A549 (cell line): ENCODE measurements at regions not wholly inside any gene's neighbourhood (a gene's known extent, or its start where the extent isn't known, plus 50 kb on each side); places are given as distances from the start of the nearest gene placed in this dataset.
A peak's percentile ranks its signal among the peaks of the same experiment; 100 is the strongest.
"Not testable (repeated sequence)": the region's sequence is repeated elsewhere in the genome, so short reads cannot be mapped to it uniquely, and the experiment has no call there.

Experiments used
- ATAC-seq, 2 experiments: fragments of 200-7000 bp in 1 of 2; fragments of >200 bp in 1 of 2; cut with Nextera tagmentation in 1 of 2; cut with Tn5 transposase in 1 of 2; 3 replicates each; pipeline versions ENCODE4 v1.8.0 to v1.9.1; 2018 to 2020; ENCODE audit warnings: mild to moderate bottlenecking in 1 of 2, moderate library complexity in 1 of 2
- CTCF ChIA-PET: fragments of 300-600 bp; sonication (Branson Sonifier 250); formaldehyde crosslinking; extraction: SDS; loops from one replicate; lab custom pipeline; 2021; ENCODE audit warnings: antibody characterized with exemption, inconsistent platforms; lab: Yijun Ruan, JAX
- POLR2A ChIA-PET: fragments of 350-600 bp; formaldehyde crosslinking; extraction: SDS; loops from one replicate; lab custom pipeline; 2021; ENCODE audit warnings: antibody characterized with exemption, inconsistent platforms; lab: Yijun Ruan, JAX
- DNase-seq, 2 experiments: peaks; one replicate each; pipeline versions ENCODE4 v3.0.0 to v3.0.0-alpha.2; 2011 to 2016; ENCODE audit warnings: low read depth in 1 of 2, low spot score in 1 of 2
- FAIRE-seq: peaks from 2 replicates; lab custom pipeline; 2011; peaks lifted over from hg19 to GRCh38; lab: Jason Lieb, UNC
- H3K27ac ChIP-seq, 2 experiments: fragments of >200 bp; sonication (Bioruptor Twin); formaldehyde crosslinking; 3 replicates each; pipeline ENCODE4 v1.5.1; 2016 to 2017
- H3K4me1 ChIP-seq: fragments of >200 bp; sonication (Bioruptor Twin); formaldehyde crosslinking; 3 replicates; pipeline ENCODE4 v1.6.1; 2016
- H3K4me2 ChIP-seq: fragments of >200 bp; sonication (Bioruptor Twin); formaldehyde crosslinking; 3 replicates; pipeline ENCODE4 v1.6.1; 2016
- H3K4me3 ChIP-seq: fragments of >200 bp; sonication (Bioruptor Twin); formaldehyde crosslinking; 3 replicates; pipeline ENCODE4 v1.5.1; 2016
- H3K9me3 ChIP-seq: fragments of >200 bp; sonication (Bioruptor Twin); formaldehyde crosslinking; 3 replicates; pipeline ENCODE4 v1.6.1; 2016
- CBX2 ChIP-seq: fragments of 200-600 bp; sonication (generic); IDR thresholded peaks from 2 replicates; pipeline ENCODE4 v1.6.1; 2016; ENCODE audit warnings: low read depth, mild to moderate bottlenecking, borderline replicate concordance
- CHD2 ChIP-seq: fragments of 150-350 bp; IDR thresholded peaks from 2 replicates; pipeline ENCODE4 v1.6.1; 2014; ENCODE audit warnings: low read length; ENCODE audit not compliant: partially characterized antibody
- HOXA7 ChIP-seq: fragments of 250-450 bp; sonication (Bioruptor Pico); IDR thresholded peaks from 2 replicates; pipeline ENCODE4 v1.5.0; 2020; ENCODE audit warnings: mild to moderate bottlenecking, moderate library complexity
- HOXB5 ChIP-seq: fragments of 250-450 bp; sonication (Bioruptor Pico); IDR thresholded peaks from 2 replicates; pipeline ENCODE4 v1.5.0; 2020; ENCODE audit warnings: mild to moderate bottlenecking, moderate library complexity
- JUN ChIP-seq, 2 experiments: fragments of >200 bp; sonication (Bioruptor Twin); formaldehyde crosslinking; IDR thresholded peaks; 2 replicates in 1 of 2; 3 replicates in 1 of 2; pipeline ENCODE4 v1.6.1; 2016 to 2017
- JUNB ChIP-seq: fragments of >200 bp; sonication (Bioruptor Twin); formaldehyde crosslinking; IDR thresholded peaks from 2 replicates; pipeline ENCODE4 v1.6.1; 2016
- KDM1A ChIP-seq: fragments of 200-600 bp; sonication (generic); IDR thresholded peaks from 2 replicates; pipeline ENCODE4 v1.6.1; 2016; ENCODE audit warnings: low read depth, mild to moderate bottlenecking
- MAFK ChIP-seq: fragments of 450-650 bp; IDR thresholded peaks from 2 replicates; pipeline ENCODE4 v1.6.1; 2014; ENCODE audit not compliant: partially characterized antibody
- MAZ ChIP-seq: fragments of 150-350 bp; IDR thresholded peaks from 2 replicates; pipeline ENCODE4 v1.6.1; 2014; ENCODE audit warnings: antibody characterized with exemption, low read depth, low read length, borderline replicate concordance
- NPAS2 ChIP-seq: fragments of 250-450 bp; sonication (Bioruptor Pico); IDR thresholded peaks from 2 replicates; pipeline ENCODE4 v1.8.0; 2022; ENCODE audit warnings: mild to moderate bottlenecking, moderate library complexity, borderline replicate concordance
- PHF8 ChIP-seq: fragments of 200-600 bp; sonication (generic); IDR thresholded peaks from 2 replicates; pipeline ENCODE4 v1.6.1; 2016; ENCODE audit warnings: low read depth, mild to moderate bottlenecking, antibody characterized with exemption, moderate library complexity, borderline replicate concordance
- POLR2AphosphoS2 ChIP-seq: conservative IDR thresholded peaks from 2 replicates; pipeline ENCODE4 v1.6.1; 2012; ENCODE audit warnings: low read length, improper control_type of control experiment, inconsistent platforms
- RARB ChIP-seq: fragments of 250-450 bp; sonication (Bioruptor Pico); IDR thresholded peaks from 2 replicates; pipeline ENCODE4 v1.8.0; 2021; ENCODE audit warnings: mild to moderate bottlenecking, moderate library complexity
- RFX5 ChIP-seq: fragments of 450-650 bp; IDR thresholded peaks from 2 replicates; pipeline ENCODE4 v1.7.1; 2014; ENCODE audit warnings: antibody characterized with exemption, mild to moderate bottlenecking, moderate library complexity
- SMC3 ChIP-seq: fragments of >200 bp; sonication (Bioruptor Twin); formaldehyde crosslinking; IDR thresholded peaks from 3 replicates; pipeline ENCODE4 v1.6.1; 2018; ENCODE audit warnings: inconsistent platforms
- ZC3H11A ChIP-seq: fragments of 450-650 bp; IDR thresholded peaks from 2 replicates; pipeline ENCODE4 v1.6.1; 2014; ENCODE audit warnings: antibody characterized with exemption, mild to moderate bottlenecking
- ZFP36 ChIP-seq: fragments of 450-650 bp; IDR thresholded peaks from 2 replicates; pipeline ENCODE4 v1.6.1; 2014; ENCODE audit warnings: borderline replicate concordance; ENCODE audit not compliant: partially characterized antibody
- ZNF302 ChIP-seq: fragments of 250-450 bp; sonication (Bioruptor Pico); IDR thresholded peaks from 2 replicates; pipeline ENCODE4 v1.9.0; 2021; ENCODE audit warnings: inconsistent platforms, mild to moderate bottlenecking, moderate library complexity
- ZSCAN20 ChIP-seq: fragments of 250-450 bp; sonication (Bioruptor Pico); IDR thresholded peaks from 2 replicates; pipeline ENCODE4 v1.8.0; 2022; ENCODE audit warnings: mild to moderate bottlenecking, moderate library complexity
- WGBS: methylation state at CpG from one replicate; pipeline ENCODE4 v1.1.6; 2017; ENCODE audit errors: missing lambda C conversion rate; 5-methylcytosine and 5-hydroxymethylcytosine counted together
- TF ChIP-seq, protein P1 (sequence below): IDR thresholded peaks from 2 replicates; pipeline ENCODE4 v1.6.1; 2012; ENCODE audit warnings: low read depth, borderline replicate concordance
- TF ChIP-seq, protein P2 (sequence below): fragments of >200 bp; sonication (Bioruptor Twin); formaldehyde crosslinking; IDR thresholded peaks from 2 replicates; pipeline ENCODE4 v1.6.1; 2016
- TF ChIP-seq, protein P3 (sequence below): fragments of 250-450 bp; sonication (Bioruptor Pico); IDR thresholded peaks from 2 replicates; pipeline ENCODE4 v1.5.0; 2020; ENCODE audit warnings: low read depth, mild to moderate bottlenecking, moderate library complexity

DNA sequence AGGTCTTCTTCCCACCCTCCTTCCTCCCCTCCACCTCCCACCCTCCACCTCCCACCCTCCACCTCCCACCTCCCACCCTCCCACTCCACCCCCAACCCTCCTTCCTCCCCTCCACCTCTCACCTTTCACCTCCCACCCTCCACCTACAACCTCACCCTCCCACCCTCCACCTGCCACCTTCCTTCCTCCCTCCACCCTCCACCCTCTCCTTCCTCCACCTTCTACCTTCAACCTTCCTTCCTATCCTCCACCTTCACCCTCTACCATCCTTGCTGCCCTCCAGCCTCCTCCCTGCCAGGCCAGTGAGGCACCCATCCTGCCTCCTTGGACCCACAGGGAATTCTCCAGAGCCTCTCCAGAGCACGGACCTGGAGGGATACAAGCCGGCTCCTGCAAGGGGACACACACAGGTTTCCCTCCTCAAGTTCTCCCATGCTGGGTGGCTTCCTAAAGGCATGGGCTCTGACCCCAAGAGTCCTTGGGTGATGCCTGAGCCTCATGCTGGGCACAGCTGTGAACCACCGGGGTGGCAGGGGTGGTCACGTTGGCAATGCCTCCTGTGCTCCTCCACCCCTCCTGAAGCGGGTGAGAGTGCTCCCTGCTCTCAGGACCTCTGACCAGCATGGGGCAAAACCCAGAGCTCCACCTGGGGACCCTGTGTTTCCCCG lies 293.0 kb downstream of the NDUFA10 start:
- no peaks in the 10 kb centered on the region for H3K9me3 ChIP-seq
- ChIA-PET CTCF (no interaction called here), POLR2A (no interaction called here)
- no peak overlapping the region for H3K27ac ChIP-seq
- FAIRE-seq: no peak
- WGBS: 67% methylated on average over 2 of the region's 6 CpGs
- H3K4me2 ChIP-seq: no peak overlapping the region
- H3K4me1 ChIP-seq: no peaks in the 10 kb centered on the region
- no peak for DNase-seq
- ATAC-seq: no peak
- no peak for TF ChIP-seq POLR2AphosphoS2
- TF ChIP-seq, protein P1, sequence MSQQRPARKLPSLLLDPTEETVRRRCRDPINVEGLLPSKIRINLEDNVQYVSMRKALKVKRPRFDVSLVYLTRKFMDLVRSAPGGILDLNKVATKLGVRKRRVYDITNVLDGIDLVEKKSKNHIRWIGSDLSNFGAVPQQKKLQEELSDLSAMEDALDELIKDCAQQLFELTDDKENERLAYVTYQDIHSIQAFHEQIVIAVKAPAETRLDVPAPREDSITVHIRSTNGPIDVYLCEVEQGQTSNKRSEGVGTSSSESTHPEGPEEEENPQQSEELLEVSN: no peak
- no peak for TF ChIP-seq RFX5
- no peak for TF ChIP-seq CHD2
- TF ChIP-seq, all 56 proteins: peak for 0
- H3K4me3 ChIP-seq: no peak overlapping the region

DNA sequence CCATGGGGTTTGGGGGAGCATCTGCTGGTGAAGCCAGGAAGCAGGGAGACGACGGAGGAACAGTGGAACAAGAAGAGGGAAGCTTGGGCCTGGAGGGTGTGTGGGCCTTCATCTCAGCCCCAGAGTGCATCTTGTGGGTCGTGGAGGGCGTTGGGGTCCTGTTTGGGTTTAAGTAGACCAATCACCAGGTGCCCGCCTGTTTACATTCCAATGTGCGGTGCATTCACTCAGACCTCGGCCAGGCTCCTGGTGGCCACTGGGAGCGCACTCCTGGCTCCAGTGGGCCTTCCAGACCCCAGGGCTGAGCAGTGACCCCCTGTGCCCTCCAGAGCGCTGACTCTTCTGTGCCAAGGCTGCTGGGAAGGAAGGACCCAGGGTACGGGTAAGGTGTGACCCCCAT lies 293.7 kb downstream of the NDUFA10 start:
- H3K9me3 ChIP-seq: no peaks in the 10 kb centered on the region
- no peak for TF ChIP-seq JUNB
- no peak for TF ChIP-seq CBX2
- TF ChIP-seq MAZ: no peak
- no peak for TF ChIP-seq RARB (CRISPR knock-in tag)
- TF ChIP-seq, protein P2, sequence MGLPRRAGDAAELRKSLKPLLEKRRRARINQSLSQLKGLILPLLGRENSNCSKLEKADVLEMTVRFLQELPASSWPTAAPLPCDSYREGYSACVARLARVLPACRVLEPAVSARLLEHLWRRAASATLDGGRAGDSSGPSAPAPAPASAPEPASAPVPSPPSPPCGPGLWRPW: no peak
- TF ChIP-seq CHD2: no peak
- no peak for TF ChIP-seq ZFP36
- no peak for TF ChIP-seq ZC3H11A
- no peak for TF ChIP-seq SMC3
- no peak for TF ChIP-seq ZSCAN20 (CRISPR knock-in tag)
- TF ChIP-seq JUN (IDR thresholded peaks at IDR 0.05): no peak
- TF ChIP-seq, protein P1: no peak
- no peak for TF ChIP-seq KDM1A
- TF ChIP-seq PHF8: no peak
- TF ChIP-seq, protein P3, sequence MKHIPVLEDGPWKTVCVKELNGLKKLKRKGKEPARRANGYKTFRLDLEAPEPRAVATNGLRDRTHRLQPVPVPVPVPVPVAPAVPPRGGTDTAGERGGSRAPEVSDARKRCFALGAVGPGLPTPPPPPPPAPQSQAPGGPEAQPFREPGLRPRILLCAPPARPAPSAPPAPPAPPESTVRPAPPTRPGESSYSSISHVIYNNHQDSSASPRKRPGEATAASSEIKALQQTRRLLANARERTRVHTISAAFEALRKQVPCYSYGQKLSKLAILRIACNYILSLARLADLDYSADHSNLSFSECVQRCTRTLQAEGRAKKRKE: no peak
- no peak for TF ChIP-seq MAFK
- TF ChIP-seq NPAS2: no peak
- no peak for TF ChIP-seq ZNF302
- no peak for TF ChIP-seq POLR2AphosphoS2
- no peak overlapping the region for H3K4me2 ChIP-seq
- no peak overlapping the region for H3K27ac ChIP-seq
- DNase-seq (no peak), ATAC-seq (peak in 1 of 2 experiments; percentile 53; a peak in 3 of 6 replicates), FAIRE-seq (no peak)
- WGBS: 50% methylated on average over 6 of the region's 10 CpGs
- ChIA-PET CTCF (interaction anchor here (1.4 kb wide), 1 partner anchor 19 kb away, joined by 4 read pairs; no protein-coding TSS in a partner anchor), POLR2A (no interaction called here)
- no peak overlapping the region for H3K4me3 ChIP-seq
- H3K4me1 ChIP-seq: no peaks in the 10 kb centered on the region

DNA sequence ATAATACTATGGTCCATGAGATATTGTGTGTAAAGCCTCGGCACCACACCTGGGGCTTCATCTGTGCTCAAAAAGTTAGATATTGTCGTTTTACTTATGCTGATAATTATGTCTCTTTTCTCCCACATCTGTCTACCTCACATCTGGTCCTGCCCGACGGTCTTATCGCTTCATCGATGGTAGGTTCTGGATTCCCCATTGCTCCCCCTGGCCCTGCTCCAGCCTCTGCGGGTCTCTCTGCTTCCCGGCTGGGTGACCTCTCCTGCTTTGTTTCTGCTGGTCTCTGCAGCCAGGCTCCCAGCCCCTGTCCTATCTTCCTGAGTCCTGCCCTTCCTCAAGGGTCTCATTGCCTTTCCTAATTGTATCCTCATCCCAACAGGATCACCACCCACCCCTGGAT lies 294.2 kb downstream of the NDUFA10 start:
- WGBS: 52% methylated on average over 8 of the region's 8 CpGs
- POLR2A ChIA-PET: no interaction called here
- TF ChIP-seq HOXA7 (CRISPR knock-in tag) (no peak), NPAS2 (no peak), HOXB5 (CRISPR knock-in tag) (no peak), KDM1A (no peak)
- DNase-seq: no peak
- no peak for FAIRE-seq
- Histone ChIP-seq H3K9me3 (no peaks in the 10 kb centered on the region), H3K4me1 (no peaks in the 10 kb centered on the region), H3K27ac (no peak overlapping the region), H3K4me2 (no peak overlapping the region), H3K4me3 (no peak overlapping the region)
- ATAC-seq: no peak
- CTCF ChIA-PET: interaction anchor here (1.4 kb wide), 1 partner anchor 19 kb away, joined by 4 read pairs; no protein-coding TSS in a partner anchor

DNA sequence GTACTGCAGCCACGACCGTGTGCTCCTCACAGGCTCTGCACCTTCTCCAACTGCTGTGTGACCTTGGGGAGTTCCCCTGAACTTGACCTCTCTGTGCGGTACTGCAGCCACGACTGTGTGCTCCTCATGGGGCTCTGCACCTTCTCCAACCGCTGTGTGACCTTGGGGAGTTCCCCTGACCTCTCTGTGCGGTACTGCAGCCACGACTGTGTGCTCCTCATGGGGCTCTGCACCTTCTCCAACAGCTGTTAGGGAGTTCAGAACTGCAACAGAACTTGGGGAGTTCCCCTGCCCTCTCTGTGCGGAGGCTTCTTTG lies 294.6 kb downstream of the NDUFA10 start:
- ATAC-seq, H3K4me3 ChIP-seq, H3K4me2 ChIP-seq, DNase-seq, FAIRE-seq, H3K27ac ChIP-seq, H3K9me3 ChIP-seq, POLR2A ChIA-PET, H3K4me1 ChIP-seq: not testable (repeated sequence)
- 23% methylated on average over 6 of the region's 8 CpGs for WGBS
- CTCF ChIA-PET: interaction anchor here (1.4 kb wide), 1 partner anchor 20 kb away, joined by 4 read pairs; no protein-coding TSS in a partner anchor
